K562 (cell line): ENCODE measurements at regions not wholly inside any gene's neighbourhood (a gene's known extent, or its start where the extent isn't known, plus 50 kb on each side); places are given as distances from the start of the nearest gene placed in this dataset.
A peak's percentile ranks its signal among the peaks of the same experiment; 100 is the strongest.

ENCODE experiments used
- ARID1B ChIP-seq: fragments of 450-650 bp; IDR thresholded peaks from 2 replicates; pipeline ENCODE4 v1.6.1; 2016; ENCODE audit warnings: antibody characterized with exemption, mild to moderate bottlenecking, inconsistent platforms
- ELF1 ChIP-seq: fragments of 200-800 bp; sonication (Bioruptor generic); IDR thresholded peaks from 2 replicates; pipeline ENCODE4 v1.6.1; 2016; ENCODE audit warnings: missing genetic modification characterization, missing compliant biosample characterization
- ETV1 ChIP-seq: fragments of 450-650 bp; conservative IDR thresholded peaks from 2 replicates; pipeline ENCODE4 v1.6.1; 2016; ENCODE audit warnings: missing genetic modification characterization, control low read depth, low read depth, missing compliant biosample characterization
- ETV5 ChIP-seq: sonication (generic); formaldehyde crosslinking; IDR thresholded peaks from 2 replicates; pipeline ENCODE4 v1.4.0; 2020; ENCODE audit warnings: low read depth, mild to moderate bottlenecking, missing genetic modification reagents
- GATA2 ChIP-seq: sonication (generic); formaldehyde crosslinking; IDR thresholded peaks from 2 replicates; pipeline ENCODE4 v1.4.0; 2020; ENCODE audit warnings: mild to moderate bottlenecking, missing genetic modification reagents
- HDAC2 ChIP-seq: fragments of 450-650 bp; IDR thresholded peaks from 2 replicates; pipeline ENCODE4 v1.6.1; 2016; ENCODE audit warnings: mild to moderate bottlenecking
- NBN ChIP-seq: fragments of 450-650 bp; IDR thresholded peaks from 2 replicates; pipeline ENCODE4 v1.6.1; 2016; ENCODE audit warnings: low read depth, mild to moderate bottlenecking
- PML ChIP-seq: IDR thresholded peaks from 2 replicates; pipeline ENCODE4 v1.6.1; 2012; ENCODE audit warnings: low read length, inconsistent platforms
- PURB ChIP-seq: sonication (generic); formaldehyde crosslinking; IDR thresholded peaks from 2 replicates; pipeline ENCODE4 v1.9.0; 2021; ENCODE audit warnings: low read depth, mild to moderate bottlenecking, missing genetic modification reagents
- SMAD4 ChIP-seq: fragments of 250-450 bp; sonication (Bioruptor Pico); conservative IDR thresholded peaks from 2 replicates; pipeline ENCODE4 v1.8.0; 2021; ENCODE audit warnings: inconsistent platforms, mild to moderate bottlenecking, moderate library complexity
- SMARCE1 ChIP-seq: fragments of 450-650 bp; IDR thresholded peaks from 2 replicates; pipeline ENCODE4 v1.7.1; 2016; ENCODE audit warnings: mild to moderate bottlenecking
- SOX6 ChIP-seq: fragments of 450-650 bp; IDR thresholded peaks from 2 replicates; pipeline ENCODE4 v1.6.1; 2014; ENCODE audit warnings: mild to moderate bottlenecking
- ZBTB40 ChIP-seq, 2 experiments: fragments of 450-650 bp in 1 of 2; sonication (generic) in 1 of 2; formaldehyde crosslinking in 1 of 2; IDR thresholded peaks; 2 replicates each; pipeline versions ENCODE4 v1.7.1 to v1.9.0; 2016 to 2022; ENCODE audit warnings: inconsistent platforms in 1 of 2, mild to moderate bottlenecking in 1 of 2, missing genetic modification reagents in 1 of 2
- ZNF277 ChIP-seq: fragments of 250-450 bp; sonication (Bioruptor Pico); IDR thresholded peaks from 2 replicates; pipeline ENCODE4 v1.8.0; 2022; ENCODE audit warnings: inconsistent platforms, mild to moderate bottlenecking, moderate library complexity, borderline replicate concordance
- ZSCAN29 ChIP-seq: fragments of 450-650 bp; IDR thresholded peaks from 2 replicates; pipeline ENCODE4 v1.6.1; 2017
- TF ChIP-seq, protein P1 (sequence below): fragments of 450-650 bp; IDR thresholded peaks from 2 replicates; pipeline ENCODE4 v1.6.1; 2016; ENCODE audit warnings: low read depth, mild to moderate bottlenecking, moderate library complexity

DNA sequence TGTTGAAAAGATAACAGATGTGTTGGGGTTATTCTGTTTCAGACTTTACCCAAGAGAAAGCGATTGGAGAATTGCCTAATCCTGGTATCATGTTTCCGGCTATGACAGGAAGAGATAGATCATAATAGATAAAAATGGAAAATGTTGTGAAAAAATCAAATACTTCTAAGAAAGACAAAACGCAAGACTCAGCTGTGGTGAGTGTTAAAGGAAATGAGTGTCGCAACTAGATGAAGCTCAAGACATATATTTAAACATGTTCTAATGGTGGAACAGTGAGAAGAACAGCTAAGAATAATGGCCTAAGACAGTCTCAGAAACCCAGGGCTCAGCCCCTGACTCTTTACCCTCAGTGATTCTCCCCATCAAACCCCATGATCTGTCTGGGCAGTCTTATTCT is 426.7 kb upstream of the RUNX1 start (continued):
- TF ChIP-seq ZBTB40 (IDR thresholded peaks at IDR 0.05): 0 out of 2 replicates have a peak, but pooled peaks have one; percentile 52
- TF ChIP-seq ZBTB40 (CRISPR knock-in tag; IDR thresholded peaks at IDR 0.05): no peak
- no peak for TF ChIP-seq ETV5 (CRISPR knock-in tag)
- TF ChIP-seq HDAC2: peak; percentile 80
- peak; percentile 84; the same call in 1 of the 2 replicates for TF ChIP-seq SMARCE1
- peak; percentile 90 for TF ChIP-seq ARID1B
- TF ChIP-seq PML: peak; percentile 24; the same call in 1 of the 2 replicates
- TF ChIP-seq, protein P1, sequence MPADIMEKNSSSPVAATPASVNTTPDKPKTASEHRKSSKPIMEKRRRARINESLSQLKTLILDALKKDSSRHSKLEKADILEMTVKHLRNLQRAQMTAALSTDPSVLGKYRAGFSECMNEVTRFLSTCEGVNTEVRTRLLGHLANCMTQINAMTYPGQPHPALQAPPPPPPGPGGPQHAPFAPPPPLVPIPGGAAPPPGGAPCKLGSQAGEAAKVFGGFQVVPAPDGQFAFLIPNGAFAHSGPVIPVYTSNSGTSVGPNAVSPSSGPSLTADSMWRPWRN: peak; percentile 57; the same call in 1 of the 2 replicates
- peak; percentile 79; the same call in 1 of the 2 replicates for TF ChIP-seq SOX6
- no peak for TF ChIP-seq ZNF277
- no peak for TF ChIP-seq PURB (CRISPR knock-in tag)
- TF ChIP-seq ELF1 (tag): 0 out of 2 replicates have a peak, but pooled peaks have one; percentile 40
- TF ChIP-seq ZSCAN29: no peak
- TF ChIP-seq ETV1: peak; percentile 87
- peak; percentile 52; the same call in 1 of the 2 replicates for TF ChIP-seq NBN
- TF ChIP-seq SMAD4: peak; percentile 69
- TF ChIP-seq GATA2 (CRISPR knock-in tag): peak; percentile 22; the same call in 1 of the 2 replicates
